ENCODE measurements at regions not wholly inside any gene's neighbourhood (a gene's known extent, or its start where the extent isn't known, plus 50 kb on each side); places are given as distances from the start of the nearest gene placed in this dataset.

GRCh38 chr2:38446906-38447561 lies 70.0 kb upstream of the ATL2 start:
- no peak overlapping the region for H3K4me3 ChIP-seq (ENCODE audit: low read depth, low read length)
- no peak overlapping the region for H3K27ac ChIP-seq
- no peak for TF ChIP-seq CTCF (IDR thresholded peaks at IDR 0.05; ENCODE audit: low read depth, low read length)
- no peak for DNase-seq
- H3K36me3 ChIP-seq, result no peaks in the 10 kb centered on the region
- H3K27me3 ChIP-seq (ENCODE audit: insufficient read depth, low read depth, severe bottlenecking), result no peaks in the 10 kb centered on the region
- no peaks in the 10 kb centered on the region for H3K9me3 ChIP-seq (ENCODE audit: severe bottlenecking)

- TF ChIP-seq CTCF (IDR thresholded peaks at IDR 0.05; ENCODE audit: low read depth, low read length), result peak; percentile 65
- Histone ChIP-seq H3K27me3 (ENCODE audit: insufficient read depth, low read depth, severe bottlenecking) (no peaks in the 10 kb centered on the region), H3K9me3 (ENCODE audit: severe bottlenecking) (no peaks in the 10 kb centered on the region), H3K36me3 (no peaks in the 10 kb centered on the region), H3K4me3 (ENCODE audit: low read depth, low read length) (peak overlapping the region; percentile 10; the same call in 1 of the 2 replicates), H3K27ac (no peak overlapping the region)
- DNase-seq, result peak; percentile 54
Observed at GRCh38 chr2:38446418-38446817, 69.3 kb upstream of the ATL2 start.

- Histone ChIP-seq H3K27ac (no peak overlapping the region), H3K27me3 (ENCODE audit: insufficient read depth, low read depth, severe bottlenecking) (no peaks in the 10 kb centered on the region), H3K9me3 (ENCODE audit: severe bottlenecking) (no peaks in the 10 kb centered on the region), H3K36me3 (no peaks in the 10 kb centered on the region), H3K4me3 (ENCODE audit: low read depth, low read length) (no peak overlapping the region)
- TF ChIP-seq CTCF (IDR thresholded peaks at IDR 0.05; ENCODE audit: low read depth, low read length), result no peak
- no peak for DNase-seq
Observed at GRCh38 chr2:38444247-38444646, 67.2 kb upstream of the ATL2 start.

- TF ChIP-seq CTCF (IDR thresholded peaks at IDR 0.05; ENCODE audit: low read depth, low read length), result no peak
- Histone ChIP-seq H3K27ac (peak overlapping the region; percentile 4), H3K9me3 (ENCODE audit: severe bottlenecking) (no peaks in the 10 kb centered on the region), H3K36me3 (no peaks in the 10 kb centered on the region), H3K27me3 (ENCODE audit: insufficient read depth, low read depth, severe bottlenecking) (no peaks in the 10 kb centered on the region), H3K4me3 (ENCODE audit: low read depth, low read length) (0 out of 2 replicates have a peak overlapping the region, but pooled peaks have one; percentile 4)
- peak; percentile 63 for DNase-seq
Observed at GRCh38 chr2:38442643-38443541, 65.8 kb upstream of the ATL2 start.

- no peak for TF ChIP-seq CTCF (IDR thresholded peaks at IDR 0.05; ENCODE audit: low read depth, low read length)
- H3K27me3 ChIP-seq (ENCODE audit: insufficient read depth, low read depth, severe bottlenecking), result no peaks in the 10 kb centered on the region
- H3K4me3 ChIP-seq (ENCODE audit: low read depth, low read length), result no peak overlapping the region
- H3K36me3 ChIP-seq, result no peaks in the 10 kb centered on the region
- H3K27ac ChIP-seq, result no peak overlapping the region
- DNase-seq, result no peak
- no peaks in the 10 kb centered on the region for H3K9me3 ChIP-seq (ENCODE audit: severe bottlenecking)
Observed at GRCh38 chr2:38441346-38441745, 64.3 kb upstream of the ATL2 start.
